NCI-H345 treated with DMSO at 0.1 percent for 48 hours (cell line): ENCODE measurements at regions not wholly inside any gene's neighbourhood (a gene's known extent, or its start where the extent isn't known, plus 50 kb on each side); places are given as distances from the start of the nearest gene placed in this dataset.

Experiments used
- DNase-seq: peaks from one replicate; lab custom pipeline; 2025; ENCODE audit not compliant: unreplicated experiment; lab: John Stamatoyannopoulos, UW

DNA sequence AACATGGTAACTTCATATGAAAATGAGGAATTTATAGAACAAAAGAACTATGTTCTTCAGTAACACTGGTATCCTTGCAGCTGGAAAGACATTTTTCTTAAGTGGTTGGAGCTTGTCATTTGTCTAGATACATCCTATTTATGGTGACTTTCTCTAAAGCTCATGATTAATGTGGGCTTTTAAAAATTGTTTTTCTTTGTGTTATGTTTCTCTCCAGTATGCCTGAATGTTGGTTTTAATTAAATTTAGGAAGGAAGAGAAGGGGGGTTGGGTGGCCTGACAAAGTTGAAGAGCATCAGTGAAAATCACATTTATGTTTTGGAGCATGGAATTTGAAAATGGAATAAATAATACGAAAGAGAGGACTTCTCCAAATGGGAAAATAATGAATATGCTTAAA lies 457.1 kb upstream of the ETAA1 start:
- no peak for DNase-seq

DNA sequence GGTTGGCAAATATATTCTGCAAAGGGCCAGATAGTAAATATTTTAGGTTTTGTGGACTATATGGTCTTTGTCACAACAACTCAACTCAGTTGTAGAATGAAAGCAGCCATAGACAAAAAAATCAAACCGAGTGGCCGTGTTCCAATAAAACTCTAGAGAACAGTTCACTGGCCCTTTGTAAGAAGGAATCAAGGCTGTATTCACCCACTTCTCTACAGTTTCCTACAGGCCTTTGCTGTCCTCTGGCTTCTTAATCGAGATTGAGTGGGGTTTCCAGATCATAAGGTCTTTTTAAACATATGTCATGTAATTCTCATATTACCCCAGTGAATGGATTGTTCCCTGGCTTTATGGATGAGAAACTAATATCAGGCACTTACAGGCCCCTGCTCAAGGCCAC lies 448.9 kb upstream of the ETAA1 start:
- no peak for DNase-seq

DNA sequence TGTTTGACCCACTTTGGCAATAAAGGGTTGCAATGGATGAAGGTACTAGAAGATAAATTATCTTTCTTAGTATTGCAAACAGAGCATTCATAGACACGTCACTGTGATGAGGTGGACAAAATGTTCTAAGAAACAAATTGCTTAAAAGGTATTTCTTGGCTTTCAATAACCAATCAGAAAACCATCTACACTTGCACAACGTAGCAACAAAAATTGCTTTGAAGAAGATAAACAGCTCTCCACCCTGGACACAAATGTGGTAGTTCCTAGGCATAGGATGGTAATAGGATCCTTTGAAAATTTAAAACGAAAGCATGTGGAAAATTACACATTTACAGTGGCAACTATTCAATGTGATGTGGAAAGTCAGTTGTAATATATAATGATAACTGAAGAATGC lies 439.9 kb upstream of the ETAA1 start:
- no peak for DNase-seq

DNA sequence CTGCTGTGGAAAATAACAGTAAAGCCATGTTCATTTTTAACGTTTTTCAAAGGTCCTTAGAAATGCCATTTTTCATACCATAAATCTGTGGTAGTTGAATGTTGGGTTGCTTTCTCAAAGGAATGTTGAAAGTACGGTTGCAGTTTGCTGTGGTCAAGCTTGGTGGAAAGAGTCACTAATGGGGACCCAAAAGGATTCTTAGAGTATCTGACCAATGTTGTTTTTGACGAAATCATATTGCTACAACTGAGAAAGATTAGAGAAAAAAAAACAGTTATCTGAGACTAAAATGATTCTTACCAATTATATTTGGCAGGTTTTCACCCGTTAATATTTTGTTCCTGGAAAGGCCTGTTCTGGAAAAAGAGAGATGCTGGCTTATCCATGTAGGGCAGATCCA lies 439.5 kb upstream of the ETAA1 start:
- DNase-seq, result no peak

DNA sequence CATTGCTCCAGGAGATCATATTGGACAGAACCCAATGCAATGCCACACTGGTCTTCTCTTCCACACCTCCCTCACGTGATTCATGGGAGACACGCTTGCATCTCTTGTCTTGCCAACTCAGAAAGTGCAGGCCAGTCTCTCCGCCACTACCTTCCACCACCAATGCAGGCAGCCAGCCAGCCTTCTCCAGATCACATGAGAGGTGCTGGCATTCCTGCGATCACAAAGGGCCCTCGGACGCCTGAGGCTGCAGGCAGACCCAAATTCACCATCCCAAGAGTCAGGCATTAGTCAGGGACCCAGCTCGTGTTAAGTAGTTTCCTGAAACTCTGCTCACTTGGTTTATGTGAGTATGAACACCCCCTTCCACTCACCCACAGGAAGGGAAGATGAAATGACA lies 437.0 kb upstream of the ETAA1 start:
- no peak for DNase-seq

DNA sequence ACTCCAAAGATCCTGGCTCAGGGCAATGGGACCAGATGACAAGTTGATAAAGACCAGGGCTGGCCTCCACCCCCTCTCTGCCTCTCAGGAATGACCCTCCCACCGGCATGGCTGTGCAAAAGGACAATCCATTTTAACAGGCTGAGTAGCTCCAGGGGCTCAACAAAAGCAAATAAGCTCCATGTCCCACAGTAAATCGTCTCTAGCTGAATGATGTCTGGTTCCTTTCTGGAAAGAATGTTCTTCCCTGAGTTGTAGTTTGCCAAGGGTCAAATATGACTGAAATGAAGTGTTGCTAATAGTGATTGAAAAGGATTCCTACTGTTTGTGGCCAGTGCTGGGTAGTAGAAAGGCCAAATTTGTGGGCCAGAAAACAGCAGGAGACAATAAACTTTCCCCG lies 434.4 kb upstream of the ETAA1 start:
- no peak for DNase-seq

DNA sequence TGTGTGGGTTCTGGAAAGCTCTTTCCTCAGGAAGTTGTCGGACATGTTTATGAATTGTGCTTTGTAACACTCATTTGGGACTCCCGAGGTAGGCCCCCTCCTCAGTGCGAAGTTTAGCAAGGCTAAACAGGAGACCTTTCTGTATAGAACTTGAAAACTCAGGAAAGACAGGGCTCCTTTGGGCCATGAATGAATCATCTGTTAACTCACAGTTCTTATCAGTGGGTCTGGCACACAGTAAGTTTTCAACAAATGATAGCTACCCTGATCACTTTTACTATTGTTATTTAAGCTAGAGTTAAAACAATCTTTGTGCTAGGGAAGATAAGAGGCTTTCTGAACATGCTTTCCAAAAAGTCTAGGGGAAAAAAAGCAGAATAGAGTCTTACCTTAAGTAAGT lies 430.5 kb upstream of the ETAA1 start:
- no peak for DNase-seq

DNA sequence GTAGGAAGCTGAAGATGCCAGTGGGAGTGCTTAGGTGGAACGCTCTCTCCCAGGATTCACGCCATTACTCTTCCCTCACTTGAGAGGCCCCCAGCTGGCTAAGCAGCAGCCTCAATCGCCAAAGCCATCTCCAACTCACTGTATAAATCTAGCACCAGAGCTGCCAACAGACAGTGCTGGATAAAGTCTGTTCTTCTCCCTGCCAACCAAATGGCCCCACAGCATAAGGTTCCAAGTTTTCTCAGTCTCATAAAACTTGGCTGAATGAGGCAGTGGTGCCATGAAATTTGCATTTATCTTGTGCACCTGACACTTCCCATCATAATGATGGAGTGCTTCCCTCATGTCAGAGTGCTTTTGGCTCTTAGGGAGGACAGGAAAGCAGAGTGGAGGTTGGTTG lies 428.2 kb upstream of the ETAA1 start:
- no peak for DNase-seq

DNA sequence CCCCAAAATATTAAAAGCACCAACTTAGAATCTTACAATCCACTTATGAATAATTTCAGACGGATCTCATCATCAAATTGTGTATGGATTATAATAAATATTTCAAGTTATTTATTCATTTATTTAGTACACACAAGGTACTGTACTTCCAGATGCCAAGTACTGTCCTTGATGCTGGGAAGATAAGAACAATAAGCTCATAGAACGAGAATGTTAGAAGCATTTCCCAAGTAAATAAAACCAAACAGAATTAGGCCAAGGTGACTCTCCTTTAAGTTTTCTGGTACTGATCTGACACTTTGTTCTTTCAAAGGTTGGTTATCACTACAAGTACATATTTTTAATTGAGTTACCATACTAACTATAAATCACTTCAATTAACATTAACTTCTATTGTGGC lies 416.1 kb upstream of the ETAA1 start:
- no peak for DNase-seq

DNA sequence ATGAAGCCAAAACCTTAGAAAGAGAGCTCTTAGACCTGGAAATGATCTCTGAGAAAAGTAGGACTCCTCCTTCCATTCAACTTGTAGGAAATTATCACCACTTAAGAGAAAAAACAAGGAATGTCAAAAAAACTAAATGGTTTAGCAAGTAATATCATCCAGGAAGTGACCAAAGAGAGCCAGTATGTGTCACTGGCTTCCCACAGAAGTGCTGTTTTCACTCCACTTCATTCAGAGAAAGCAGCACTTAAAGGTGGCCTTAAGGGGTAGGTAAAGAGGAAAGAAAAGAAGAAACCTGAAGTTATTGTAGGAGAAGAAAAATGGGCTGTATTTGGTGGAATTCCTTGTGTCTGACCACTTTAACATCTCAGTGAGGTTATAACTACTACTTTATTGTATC lies 414.4 kb upstream of the ETAA1 start:
- no peak for DNase-seq

DNA sequence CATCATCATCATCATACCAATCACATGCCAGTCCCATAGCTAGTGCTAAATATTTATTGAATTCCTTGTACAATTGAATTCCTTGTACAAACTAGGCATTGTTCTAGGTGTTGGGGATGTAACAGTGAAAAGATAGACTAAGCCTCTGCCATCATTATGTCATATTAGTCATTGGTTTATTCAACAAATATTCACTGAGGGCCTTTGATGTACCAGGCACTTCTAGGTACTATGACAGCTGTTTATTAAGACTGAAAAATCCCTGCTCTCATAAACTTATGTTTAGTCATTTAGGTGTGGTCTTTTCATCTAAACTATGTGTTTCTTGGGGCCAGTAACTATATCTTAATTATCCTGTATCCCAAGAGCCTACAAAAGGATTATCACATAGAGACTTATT lies 412.3 kb upstream of the ETAA1 start:
- no peak for DNase-seq

DNA sequence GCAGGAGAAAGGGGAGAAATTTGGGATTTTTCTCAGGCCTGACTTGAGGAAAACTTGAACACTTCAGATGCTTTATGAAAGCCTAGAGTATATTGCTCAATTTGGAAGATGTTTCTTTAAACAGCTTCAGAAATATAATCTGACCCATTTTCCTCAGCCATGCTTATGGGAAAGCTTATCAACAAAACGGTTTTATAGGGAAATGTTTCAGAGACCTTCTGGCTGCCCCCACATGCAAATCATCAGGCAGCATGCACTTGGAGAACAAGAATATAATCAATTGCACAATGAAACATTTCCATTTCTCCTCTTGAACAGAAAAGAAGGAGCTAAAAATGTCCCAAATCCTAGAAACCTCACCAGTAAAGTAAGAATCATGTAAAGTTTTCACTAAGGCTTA lies 411.2 kb upstream of the ETAA1 start:
- DNase-seq, result no peak

DNA sequence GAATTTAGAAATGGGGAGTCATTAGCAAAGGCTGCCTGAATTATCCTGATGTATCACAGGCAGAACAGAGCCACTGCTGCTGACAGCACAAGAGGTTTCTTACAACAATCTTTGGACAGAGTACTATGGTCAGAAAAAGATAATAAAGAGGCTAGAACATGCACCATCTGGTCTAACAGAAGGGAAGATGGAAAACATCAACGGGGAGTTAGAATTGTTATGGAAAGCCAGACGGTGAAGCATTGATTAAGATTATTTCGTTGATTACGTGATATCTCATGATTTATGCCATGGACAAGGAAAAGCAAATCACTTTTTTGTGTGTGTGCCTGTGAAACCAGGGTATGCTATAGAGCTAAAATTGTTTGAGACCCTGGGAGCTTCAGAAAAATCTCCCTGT lies 409.4 kb upstream of the ETAA1 start:
- no peak for DNase-seq

DNA sequence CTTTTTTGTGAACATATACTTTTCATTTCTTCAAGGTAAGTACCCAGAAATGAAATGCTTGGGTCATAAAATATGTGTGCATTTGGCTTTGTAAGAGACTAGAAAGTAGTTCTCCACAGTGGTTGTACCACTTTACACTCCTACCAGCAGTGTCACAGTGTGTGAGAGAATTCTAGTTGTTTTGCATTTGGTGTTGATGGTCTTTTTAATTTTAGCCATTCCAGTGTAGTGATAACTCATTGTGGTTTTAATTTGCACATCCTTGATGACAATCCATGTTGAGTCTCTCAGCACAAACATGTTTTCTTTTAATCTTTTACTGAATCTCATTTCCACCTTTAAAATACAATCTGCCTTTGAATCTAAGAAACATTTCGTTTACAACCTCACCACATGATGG lies 402.5 kb upstream of the ETAA1 start:
- DNase-seq, result no peak

DNA sequence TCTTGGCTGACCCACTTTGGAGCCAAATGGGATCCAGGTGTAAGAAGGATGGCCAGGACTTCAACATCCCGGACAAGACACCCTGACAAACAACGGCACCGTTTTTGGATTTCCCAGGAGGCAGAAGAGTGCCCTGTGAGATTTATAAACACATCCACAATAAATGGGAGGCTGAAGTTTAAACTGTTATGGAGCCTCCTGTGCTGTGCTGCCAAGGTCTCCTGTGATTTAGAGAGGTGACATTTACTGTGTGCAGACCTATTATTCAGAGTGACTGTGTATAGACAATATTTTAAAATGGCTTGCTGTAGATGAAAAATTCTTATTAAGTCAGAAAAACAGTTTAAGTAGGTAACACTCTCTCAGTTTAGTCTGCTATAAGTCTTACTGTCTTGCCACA lies 401.5 kb upstream of the ETAA1 start:
- no peak for DNase-seq

DNA sequence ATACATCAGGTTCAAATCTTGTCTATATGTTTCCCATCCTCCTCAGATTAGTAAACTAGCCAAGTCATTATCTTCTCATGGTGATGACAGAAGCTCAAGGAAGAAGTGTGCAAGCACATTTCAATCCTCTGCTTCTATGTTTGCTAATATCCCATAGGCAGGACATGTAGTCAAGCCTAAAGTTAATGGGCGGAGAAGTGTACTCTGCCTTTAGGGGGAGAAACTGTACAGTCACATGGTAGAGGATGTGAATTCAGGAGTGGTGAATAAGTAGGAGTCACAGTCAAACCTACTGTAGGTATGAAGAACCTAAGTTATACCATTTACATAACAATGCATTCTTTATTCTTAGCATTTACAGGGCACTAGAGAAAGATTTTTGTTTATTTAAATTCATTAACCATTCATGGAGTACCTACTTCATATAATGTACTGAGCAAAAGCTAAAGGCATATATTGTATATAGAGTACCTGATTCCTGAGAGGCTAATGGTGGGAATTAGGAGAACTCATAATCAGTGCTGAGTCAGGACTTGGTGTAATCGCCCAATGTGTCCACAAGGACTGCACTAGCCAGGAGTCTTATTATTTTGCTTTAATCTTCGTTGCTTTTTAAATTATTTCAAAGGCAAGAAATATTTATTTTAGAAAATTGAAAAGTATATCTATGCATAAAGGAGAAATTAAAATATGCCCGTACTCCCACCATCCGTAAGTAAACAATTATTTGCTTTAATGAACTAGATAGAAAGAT lies 394.3 kb upstream of the ETAA1 start:
- DNase-seq, result no peak

DNA sequence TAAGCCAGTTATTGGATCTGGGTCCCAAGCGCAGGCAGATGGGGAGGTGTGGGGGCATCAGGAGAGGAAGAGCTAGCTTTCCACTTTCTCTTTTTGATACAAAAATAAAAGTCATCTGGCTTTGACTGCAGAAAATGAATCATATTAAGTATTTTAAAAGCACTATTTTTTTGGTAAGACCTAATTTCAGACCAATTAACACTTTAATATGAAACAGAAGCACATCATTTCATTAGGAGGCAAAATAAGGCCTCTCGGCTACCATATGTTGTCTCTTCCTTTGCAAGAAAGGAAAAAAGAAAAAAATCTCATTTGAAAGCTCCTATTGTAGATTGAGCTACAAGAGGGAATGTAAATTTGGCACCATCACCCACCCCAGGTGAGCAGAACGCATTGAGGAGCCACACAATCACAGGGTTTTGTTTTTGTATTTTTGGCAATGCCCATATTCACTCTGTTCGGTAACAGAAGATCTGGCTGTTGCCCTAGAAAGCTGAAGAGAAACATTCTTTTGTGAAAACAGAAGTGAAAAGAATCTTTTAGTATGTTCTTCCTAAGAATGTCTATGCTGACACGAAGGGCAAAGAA lies 390.7 kb upstream of the ETAA1 start:
- no peak for DNase-seq

DNA sequence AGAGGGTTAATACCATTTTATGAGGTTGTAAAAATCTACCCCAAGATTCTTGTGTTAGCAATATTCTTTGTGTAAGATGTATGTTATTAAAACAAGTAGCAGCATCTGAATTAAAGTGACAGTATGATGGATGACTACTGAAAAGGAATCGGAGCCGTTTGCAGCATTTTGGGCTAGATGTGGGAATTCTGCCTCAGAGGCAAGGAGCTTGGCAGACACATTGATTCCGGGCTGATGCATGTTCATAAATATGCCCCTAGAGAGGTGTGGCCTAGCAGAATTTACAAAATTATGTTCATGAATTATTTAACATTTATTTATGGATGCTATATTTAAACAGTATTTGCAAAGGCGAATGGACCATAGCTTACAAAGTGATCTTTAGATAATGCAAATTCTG lies 389.0 kb upstream of the ETAA1 start:
- DNase-seq, result no peak

DNA sequence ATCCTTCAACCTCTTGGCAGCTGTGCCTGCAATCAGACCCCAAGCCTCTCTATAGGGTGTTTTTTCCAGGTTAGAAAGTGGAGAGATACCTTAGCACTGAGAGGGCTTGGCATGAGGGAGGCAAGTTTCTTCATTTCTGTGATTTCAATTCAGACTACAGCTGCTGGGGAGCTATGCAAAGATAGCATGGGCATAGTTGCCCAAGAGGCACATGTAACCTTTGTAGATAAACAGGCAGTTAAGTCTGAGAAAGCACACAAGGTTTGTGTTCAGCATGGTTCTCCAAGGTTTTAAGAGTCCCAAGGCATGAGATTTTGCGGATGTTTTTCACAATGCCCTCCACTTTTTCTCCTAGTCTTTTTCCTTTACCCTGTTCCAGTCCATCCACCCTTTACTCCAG lies 385.0 kb upstream of the ETAA1 start:
- no peak for DNase-seq

DNA sequence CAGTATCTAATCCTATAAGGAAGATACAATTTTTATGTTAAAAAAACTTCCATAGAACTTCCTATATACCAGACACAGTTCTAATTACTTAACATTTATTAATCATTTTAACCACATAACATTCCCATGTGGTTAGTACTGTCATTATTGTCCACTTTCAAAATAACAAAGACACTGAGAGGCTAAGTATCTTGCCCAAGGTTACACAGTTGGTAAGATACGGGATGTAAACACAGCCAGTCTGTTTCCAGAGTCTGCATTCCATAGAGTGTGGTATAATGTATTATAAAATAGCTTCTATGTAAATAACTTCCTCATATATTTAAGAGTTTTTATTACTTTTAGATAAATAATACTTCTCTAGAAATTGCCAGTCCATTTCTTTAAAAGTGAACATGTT lies 383.3 kb upstream of the ETAA1 start:
- DNase-seq, result no peak

DNA sequence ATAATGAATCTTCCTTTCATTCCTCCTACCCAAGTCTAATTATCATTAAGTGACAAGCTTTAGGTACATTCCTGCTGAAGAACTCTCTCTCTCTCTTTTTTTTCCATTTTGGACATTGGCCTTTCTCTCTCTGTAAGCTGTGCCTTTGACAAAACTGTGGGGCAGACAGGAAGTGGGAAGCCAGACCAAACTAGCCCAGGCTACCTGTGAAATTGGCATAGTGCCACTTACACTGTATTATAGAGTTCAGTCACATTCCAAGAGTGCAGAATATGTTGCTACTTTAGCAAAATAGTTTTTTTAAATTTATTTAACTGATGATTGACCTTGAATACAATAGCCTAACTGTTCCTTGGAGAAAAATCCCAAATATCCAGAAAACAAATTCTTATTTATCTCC lies 381.5 kb upstream of the ETAA1 start:
- no peak for DNase-seq

DNA sequence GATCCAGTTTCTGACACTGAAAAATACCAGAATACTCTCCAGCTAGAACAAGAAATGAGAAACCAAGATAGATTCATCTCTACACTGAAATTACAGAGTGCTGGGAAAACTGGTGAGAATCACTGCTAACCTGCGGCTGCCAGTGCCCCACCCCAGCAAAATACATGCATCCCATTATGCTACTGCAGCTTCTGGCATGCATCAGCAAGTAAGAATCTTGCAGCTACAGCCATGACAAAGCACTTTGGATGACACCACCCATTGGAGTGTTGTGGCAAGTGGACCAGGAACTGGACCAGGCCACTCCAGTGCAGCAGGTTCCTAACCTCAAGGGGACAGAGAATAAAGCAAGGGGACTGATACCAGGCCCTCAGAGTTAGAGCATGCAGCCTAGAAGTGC lies 378.8 kb upstream of the ETAA1 start:
- DNase-seq, result no peak

DNA sequence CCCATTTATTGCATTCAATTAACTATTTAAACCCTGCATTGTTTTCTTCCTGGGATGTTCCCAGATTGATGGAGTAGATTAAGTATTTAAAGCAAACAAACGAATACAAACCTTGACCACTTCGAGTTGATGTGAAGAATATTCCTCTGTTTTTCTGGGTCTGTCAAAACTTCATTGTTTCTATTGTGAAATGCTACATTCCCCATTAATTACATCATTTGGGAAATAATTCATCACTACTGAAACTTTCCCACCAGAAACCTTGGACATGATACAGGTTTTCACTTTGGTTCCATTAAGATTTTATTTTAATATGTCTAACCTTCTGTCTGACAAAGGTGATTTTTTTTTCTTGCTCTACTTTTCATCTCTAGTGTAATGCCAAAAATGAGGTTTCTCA lies 365.1 kb upstream of the ETAA1 start:
- no peak for DNase-seq
